GM18520 (cell line): ENCODE measurements at regions not wholly inside any gene's neighbourhood (a gene's known extent, or its start where the extent isn't known, plus 50 kb on each side); places are given as distances from the start of the nearest gene placed in this dataset.

Experiments
- ATAC-seq: cut with Tn5 transposase; IDR thresholded peaks from one replicate; pipeline ENCODE4 v1.9.1; 2021; ENCODE audit not compliant: unreplicated experiment

- ATAC-seq = no peak
Observed at GRCh38 chr11:27783701-27784355, 83.6 kb upstream of the BDNF start.

- no peak for ATAC-seq
Observed at GRCh38 chr11:27777033-27777432, 76.8 kb upstream of the BDNF start.

- no peak for ATAC-seq
Observed at GRCh38 chr11:27773884-27774283, 73.6 kb upstream of the BDNF start.

GRCh38 chr11:27771516-27771915 lies 71.3 kb upstream of the BDNF start:
- ATAC-seq = no peak

GRCh38 chr11:27770576-27770975 lies 70.3 kb upstream of the BDNF start:
- no peak for ATAC-seq

- ATAC-seq = no peak
Observed at GRCh38 chr11:27763736-27764135, 63.5 kb upstream of the BDNF start.

GRCh38 chr11:27761356-27761755 lies 61.1 kb upstream of the BDNF start:
- ATAC-seq = no peak

- ATAC-seq = no peak
Observed at GRCh38 chr11:27757953-27758352, 57.7 kb upstream of the BDNF start.

GRCh38 chr11:27754035-27755017 lies 54.1 kb upstream of the BDNF start:
- ATAC-seq = no peak
